SK-N-SH treated with all-trans-retinoic acid at 6 μM for 48 hours (cell line): ENCODE measurements at regions not wholly inside any gene's neighbourhood (a gene's known extent, or its start where the extent isn't known, plus 50 kb on each side); places are given as distances from the start of the nearest gene placed in this dataset.

Experiments used
- ATAC-seq: fragments of 200-7000 bp; cut with Tn5 transposase; 3 replicates; pipeline ENCODE4 v1.9.1; 2020; ENCODE audit warnings: mild to moderate bottlenecking, moderate library complexity
- ARNTL ChIP-seq: fragments of 450-650 bp; formaldehyde crosslinking; IDR thresholded peaks from 2 replicates; pipeline ENCODE4 v1.5.0; 2020; ENCODE audit warnings: low read depth, mild to moderate bottlenecking, moderate library complexity, borderline replicate concordance
- BACH2 ChIP-seq: fragments of 250-450 bp; sonication (Bioruptor Pico); IDR thresholded peaks from 2 replicates; pipeline ENCODE4 v1.9.0; 2021; ENCODE audit warnings: mild to moderate bottlenecking, borderline replicate concordance
- ESRRG ChIP-seq: fragments of 250-450 bp; sonication (Bioruptor Pico); IDR thresholded peaks from 2 replicates; pipeline ENCODE4 v1.6.1; 2021; ENCODE audit warnings: mild to moderate bottlenecking
- GLIS3 ChIP-seq: fragments of 250-450 bp; sonication (Bioruptor Pico); IDR thresholded peaks from 2 replicates; pipeline ENCODE4 v1.5.0; 2020; ENCODE audit warnings: mild to moderate bottlenecking, moderate library complexity
- ISL1 ChIP-seq: fragments of 250-450 bp; sonication (Bioruptor Pico); IDR thresholded peaks from 2 replicates; pipeline ENCODE4 v2.1.2; 2022; ENCODE audit warnings: mild to moderate bottlenecking, moderate library complexity
- OSR1 ChIP-seq: fragments of 250-450 bp; sonication (Bioruptor Pico); IDR thresholded peaks from 2 replicates; pipeline ENCODE4 v1.8.0; 2022; ENCODE audit warnings: moderate library complexity, mild to moderate bottlenecking, inconsistent platforms
- PATZ1 ChIP-seq: fragments of 250-450 bp; sonication (Bioruptor Pico); IDR thresholded peaks from 2 replicates; pipeline ENCODE4 v1.8.0; 2020; ENCODE audit warnings: mild to moderate bottlenecking, moderate library complexity, borderline replicate concordance
- PPARA ChIP-seq: fragments of 250-450 bp; sonication (Bioruptor Pico); IDR thresholded peaks from 2 replicates; pipeline ENCODE4 v1.5.0; 2020; ENCODE audit warnings: mild to moderate bottlenecking, borderline replicate concordance
- RARB ChIP-seq: fragments of 250-450 bp; sonication (Bioruptor Pico); IDR thresholded peaks from 2 replicates; pipeline ENCODE4 v1.8.0; 2021; ENCODE audit warnings: mild to moderate bottlenecking, moderate library complexity
- SNAI2 ChIP-seq: fragments of 250-450 bp; sonication (Bioruptor Pico); IDR thresholded peaks from 2 replicates; pipeline ENCODE4 v1.5.0; 2020; ENCODE audit warnings: mild to moderate bottlenecking, moderate library complexity
- TCF4 ChIP-seq: fragments of 250-450 bp; sonication (Bioruptor Pico); IDR thresholded peaks from 2 replicates; pipeline ENCODE4 v1.8.0; 2021; ENCODE audit warnings: mild to moderate bottlenecking, moderate library complexity, borderline replicate concordance
- TOX ChIP-seq: fragments of 250-450 bp; sonication (Bioruptor Pico); IDR thresholded peaks from 2 replicates; pipeline ENCODE4 v1.8.0; 2021; ENCODE audit warnings: mild to moderate bottlenecking, moderate library complexity, borderline replicate concordance
- TSHZ2 ChIP-seq: fragments of 250-450 bp; sonication (Bioruptor Pico); IDR thresholded peaks from 2 replicates; pipeline ENCODE4 v1.5.0; 2020; ENCODE audit warnings: mild to moderate bottlenecking, moderate library complexity
- ZC3H10 ChIP-seq: fragments of 250-450 bp; sonication (Bioruptor Pico); IDR thresholded peaks from 2 replicates; pipeline ENCODE4 v1.5.1; 2021; ENCODE audit warnings: mild to moderate bottlenecking, moderate library complexity
- ZFP3 ChIP-seq: fragments of 250-450 bp; sonication (Bioruptor Pico); IDR thresholded peaks from 2 replicates; pipeline ENCODE4 v1.5.0; 2020; ENCODE audit warnings: mild to moderate bottlenecking, moderate library complexity
- ZFP30 ChIP-seq: fragments of 450-650 bp; formaldehyde crosslinking; IDR thresholded peaks from 2 replicates; pipeline ENCODE4 v1.5.0; 2022; ENCODE audit warnings: mild to moderate bottlenecking, moderate library complexity
- ZNF565 ChIP-seq: fragments of 450-650 bp; formaldehyde crosslinking; conservative IDR thresholded peaks from 2 replicates; pipeline ENCODE4 v1.5.0; 2020; ENCODE audit warnings: low read depth, mild to moderate bottlenecking, moderate library complexity
- ZNF70 ChIP-seq: fragments of 450-650 bp; formaldehyde crosslinking; IDR thresholded peaks from 2 replicates; pipeline ENCODE4 v1.5.0; 2020; ENCODE audit warnings: mild to moderate bottlenecking, moderate library complexity
- ZNF8 ChIP-seq: fragments of 450-650 bp; formaldehyde crosslinking; IDR thresholded peaks from 2 replicates; pipeline ENCODE4 v1.5.0; 2020; ENCODE audit warnings: mild to moderate bottlenecking, moderate library complexity
- TF ChIP-seq, protein P1 (sequence below): fragments of 250-450 bp; sonication (Bioruptor Pico); IDR thresholded peaks from 2 replicates; pipeline ENCODE4 v1.5.1; 2021; ENCODE audit warnings: mild to moderate bottlenecking, moderate library complexity
- TF ChIP-seq, protein P2 (sequence below): fragments of 250-450 bp; sonication (Bioruptor Pico); IDR thresholded peaks from 2 replicates; pipeline ENCODE4 v1.5.1; 2020; ENCODE audit warnings: low read depth, mild to moderate bottlenecking, moderate library complexity
- TF ChIP-seq, protein P3 (sequence below): fragments of 250-450 bp; sonication (Bioruptor Pico); IDR thresholded peaks from 2 replicates; pipeline ENCODE4 v1.8.0; 2021; ENCODE audit warnings: low read depth, mild to moderate bottlenecking, moderate library complexity, borderline replicate concordance

DNA sequence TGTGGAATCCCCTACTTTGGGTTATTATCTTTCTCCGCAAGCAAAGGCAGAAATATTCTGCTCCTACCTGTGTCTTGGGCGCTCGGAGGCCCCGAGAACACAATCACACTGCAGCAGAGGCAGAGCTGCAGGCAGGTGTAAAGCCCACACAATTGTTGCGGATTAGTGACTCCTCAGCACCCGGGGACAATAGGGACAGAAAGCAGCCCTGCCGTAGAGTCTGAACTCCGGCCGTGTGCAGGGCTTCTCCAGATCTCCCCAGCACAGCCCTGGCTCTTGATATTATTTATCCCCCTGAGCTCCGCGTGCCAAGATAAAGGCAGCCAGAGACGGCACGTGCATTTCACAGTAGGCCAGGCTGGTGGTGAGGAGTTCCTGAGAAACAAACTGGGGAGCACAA is 229.2 kb downstream of the EN1 start:
- TF ChIP-seq ZNF8 (CRISPR knock-in tag) (no peak), ZC3H10 (no peak), GLIS3 (CRISPR knock-in tag) (no peak), TCF4 (CRISPR knock-in tag) (no peak), ARNTL (CRISPR knock-in tag) (no peak)
- no peak for ATAC-seq

DNA sequence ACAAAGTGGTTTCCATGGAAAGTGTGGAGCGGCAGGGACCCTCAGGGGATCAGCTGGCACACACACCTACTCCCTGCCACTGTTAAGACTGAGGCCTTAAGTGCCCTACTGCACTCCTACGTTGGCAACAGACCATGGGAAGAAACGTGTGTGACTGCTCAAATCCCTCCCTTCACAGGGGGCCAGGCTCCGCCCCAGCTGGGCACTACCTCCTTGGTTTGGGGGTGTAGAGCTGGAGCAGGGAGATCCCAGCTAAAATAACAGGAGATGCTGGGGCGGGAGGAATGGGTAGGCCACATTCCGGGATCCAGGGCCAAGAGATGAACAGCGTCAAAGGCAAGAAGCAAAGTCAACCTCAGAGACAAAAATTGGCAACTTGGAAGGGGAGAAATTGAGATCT is 231.0 kb downstream of the EN1 start:
- TF ChIP-seq ZC3H10 (no peak), ZFP3 (CRISPR knock-in tag) (no peak), ESRRG (CRISPR knock-in tag) (no peak), TSHZ2 (CRISPR knock-in tag) (no peak)
- ATAC-seq = no peak

DNA sequence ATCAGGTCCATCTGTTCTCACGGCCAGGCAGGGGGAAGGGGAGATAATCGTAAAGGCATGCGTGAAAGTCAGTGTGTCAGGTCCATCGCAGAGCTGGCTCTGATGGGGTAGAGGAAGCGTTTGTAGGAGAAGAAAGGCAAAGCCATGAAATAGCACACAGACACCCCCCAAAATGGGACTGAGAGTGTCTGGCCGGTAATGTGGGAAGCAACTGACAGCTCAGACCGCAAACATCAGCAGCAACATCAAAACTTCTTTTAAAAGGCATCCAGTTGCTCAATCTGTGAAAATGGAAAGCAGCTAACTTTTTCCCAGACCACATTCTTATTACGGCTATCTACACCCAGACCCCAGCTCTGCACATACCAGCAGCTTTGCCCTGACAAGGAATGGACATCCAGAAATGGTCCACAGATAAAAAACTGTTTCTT is 232.6 kb downstream of the EN1 start:
- TF ChIP-seq, protein P1, sequence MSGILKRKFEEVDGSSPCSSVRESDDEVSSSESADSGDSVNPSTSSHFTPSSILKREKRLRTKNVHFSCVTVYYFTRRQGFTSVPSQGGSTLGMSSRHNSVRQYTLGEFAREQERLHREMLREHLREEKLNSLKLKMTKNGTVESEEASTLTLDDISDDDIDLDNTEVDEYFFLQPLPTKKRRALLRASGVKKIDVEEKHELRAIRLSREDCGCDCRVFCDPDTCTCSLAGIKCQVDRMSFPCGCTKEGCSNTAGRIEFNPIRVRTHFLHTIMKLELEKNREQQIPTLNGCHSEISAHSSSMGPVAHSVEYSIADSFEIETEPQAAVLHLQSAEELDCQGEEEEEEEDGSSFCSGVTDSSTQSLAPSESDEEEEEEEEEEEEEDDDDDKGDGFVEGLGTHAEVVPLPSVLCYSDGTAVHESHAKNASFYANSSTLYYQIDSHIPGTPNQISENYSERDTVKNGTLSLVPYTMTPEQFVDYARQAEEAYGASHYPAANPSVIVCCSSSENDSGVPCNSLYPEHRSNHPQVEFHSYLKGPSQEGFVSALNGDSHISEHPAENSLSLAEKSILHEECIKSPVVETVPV (CRISPR knock-in tag) = no peak
- no peak for TF ChIP-seq ARNTL (CRISPR knock-in tag)
- no peak for TF ChIP-seq ZFP30 (CRISPR knock-in tag)
- TF ChIP-seq TOX = no peak
- no peak for TF ChIP-seq ESRRG (CRISPR knock-in tag)
- TF ChIP-seq ZNF70 = no peak
- TF ChIP-seq ISL1 (CRISPR knock-in tag) = no peak
- no peak for TF ChIP-seq ZNF565 (CRISPR knock-in tag)
- TF ChIP-seq, protein P2, sequence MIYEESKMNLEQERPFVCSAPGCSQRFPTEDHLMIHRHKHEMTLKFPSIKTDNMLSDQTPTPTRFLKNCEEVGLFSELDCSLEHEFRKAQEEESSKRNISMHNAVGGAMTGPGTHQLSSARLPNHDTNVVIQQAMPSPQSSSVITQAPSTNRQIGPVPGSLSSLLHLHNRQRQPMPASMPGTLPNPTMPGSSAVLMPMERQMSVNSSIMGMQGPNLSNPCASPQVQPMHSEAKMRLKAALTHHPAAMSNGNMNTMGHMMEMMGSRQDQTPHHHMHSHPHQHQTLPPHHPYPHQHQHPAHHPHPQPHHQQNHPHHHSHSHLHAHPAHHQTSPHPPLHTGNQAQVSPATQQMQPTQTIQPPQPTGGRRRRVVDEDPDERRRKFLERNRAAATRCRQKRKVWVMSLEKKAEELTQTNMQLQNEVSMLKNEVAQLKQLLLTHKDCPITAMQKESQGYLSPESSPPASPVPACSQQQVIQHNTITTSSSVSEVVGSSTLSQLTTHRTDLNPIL (CRISPR knock-in tag) = no peak
- no peak for TF ChIP-seq OSR1
- TF ChIP-seq TSHZ2 (CRISPR knock-in tag) = no peak
- no peak for TF ChIP-seq BACH2
- no peak for TF ChIP-seq PPARA (CRISPR knock-in tag)
- TF ChIP-seq ZC3H10 = no peak
- no peak for TF ChIP-seq TCF4 (CRISPR knock-in tag)
- TF ChIP-seq SNAI2 (CRISPR knock-in tag) = no peak
- TF ChIP-seq PATZ1 (CRISPR knock-in tag) = no peak
- TF ChIP-seq RARB (CRISPR knock-in tag) = no peak
- no peak for TF ChIP-seq ZNF8 (CRISPR knock-in tag)
- TF ChIP-seq, protein P3, sequence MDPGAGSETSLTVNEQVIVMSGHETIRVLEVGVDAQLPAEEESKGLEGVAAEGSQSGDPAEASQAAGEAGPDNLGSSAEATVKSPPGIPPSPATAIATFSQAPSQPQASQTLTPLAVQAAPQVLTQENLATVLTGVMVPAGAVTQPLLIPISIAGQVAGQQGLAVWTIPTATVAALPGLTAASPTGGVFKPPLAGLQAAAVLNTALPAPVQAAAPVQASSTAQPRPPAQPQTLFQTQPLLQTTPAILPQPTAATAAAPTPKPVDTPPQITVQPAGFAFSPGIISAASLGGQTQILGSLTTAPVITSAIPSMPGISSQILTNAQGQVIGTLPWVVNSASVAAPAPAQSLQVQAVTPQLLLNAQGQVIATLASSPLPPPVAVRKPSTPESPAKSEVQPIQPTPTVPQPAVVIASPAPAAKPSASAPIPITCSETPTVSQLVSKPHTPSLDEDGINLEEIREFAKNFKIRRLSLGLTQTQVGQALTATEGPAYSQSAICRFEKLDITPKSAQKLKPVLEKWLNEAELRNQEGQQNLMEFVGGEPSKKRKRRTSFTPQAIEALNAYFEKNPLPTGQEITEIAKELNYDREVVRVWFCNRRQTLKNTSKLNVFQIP = no peak
- TF ChIP-seq, all 23 proteins: peak for 0
- ATAC-seq = no peak
